ENCODE measurements at regions not wholly inside any gene's neighbourhood (a gene's known extent, or its start where the extent isn't known, plus 50 kb on each side); places are given as distances from the start of the nearest gene placed in this dataset.

DNA sequence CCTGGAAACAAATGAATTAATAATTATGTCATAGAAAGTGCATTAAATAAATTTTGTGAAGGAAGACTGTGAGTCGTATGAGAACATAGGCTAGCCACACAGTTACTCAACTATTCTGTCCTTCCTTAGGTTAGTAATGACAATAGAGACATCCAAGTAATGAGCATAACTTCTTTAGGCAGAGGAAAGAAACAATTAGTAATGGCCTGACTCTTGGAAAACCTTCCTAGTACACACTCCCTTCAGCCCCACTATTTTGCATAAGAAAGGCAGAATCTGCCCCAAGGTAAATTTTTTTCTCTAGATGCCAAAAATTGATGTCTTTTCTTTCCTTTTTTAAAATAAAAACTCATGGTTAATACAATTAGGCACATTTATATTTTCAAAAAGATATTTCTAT lies 1619.0 kb upstream of the WWC1 start:
- no peak overlapping the region for H3K4me3 ChIP-seq (ENCODE audit: low read depth in 1 of 3, low read length in 3 of 3)
- WGBS = 92% methylated on average over 1 of the region's 1 CpG
- peaks cover 0 to 1% (median 0%) of the 10 kb centered on the region in 4 donors for H3K9me3 ChIP-seq (ENCODE audit: control insufficient read depth in 4 of 4, low read length in 3 of 4)
- H3K36me3 ChIP-seq (ENCODE audit: control insufficient read depth in 4 of 4, insufficient read depth in 3 of 4, low read depth in 1 of 4, low read length in 3 of 4) = no peaks in the 10 kb centered on the region
- no peak for TF ChIP-seq FOXA2 (IDR thresholded peaks at IDR 0.05)
- TF ChIP-seq, protein P1, sequence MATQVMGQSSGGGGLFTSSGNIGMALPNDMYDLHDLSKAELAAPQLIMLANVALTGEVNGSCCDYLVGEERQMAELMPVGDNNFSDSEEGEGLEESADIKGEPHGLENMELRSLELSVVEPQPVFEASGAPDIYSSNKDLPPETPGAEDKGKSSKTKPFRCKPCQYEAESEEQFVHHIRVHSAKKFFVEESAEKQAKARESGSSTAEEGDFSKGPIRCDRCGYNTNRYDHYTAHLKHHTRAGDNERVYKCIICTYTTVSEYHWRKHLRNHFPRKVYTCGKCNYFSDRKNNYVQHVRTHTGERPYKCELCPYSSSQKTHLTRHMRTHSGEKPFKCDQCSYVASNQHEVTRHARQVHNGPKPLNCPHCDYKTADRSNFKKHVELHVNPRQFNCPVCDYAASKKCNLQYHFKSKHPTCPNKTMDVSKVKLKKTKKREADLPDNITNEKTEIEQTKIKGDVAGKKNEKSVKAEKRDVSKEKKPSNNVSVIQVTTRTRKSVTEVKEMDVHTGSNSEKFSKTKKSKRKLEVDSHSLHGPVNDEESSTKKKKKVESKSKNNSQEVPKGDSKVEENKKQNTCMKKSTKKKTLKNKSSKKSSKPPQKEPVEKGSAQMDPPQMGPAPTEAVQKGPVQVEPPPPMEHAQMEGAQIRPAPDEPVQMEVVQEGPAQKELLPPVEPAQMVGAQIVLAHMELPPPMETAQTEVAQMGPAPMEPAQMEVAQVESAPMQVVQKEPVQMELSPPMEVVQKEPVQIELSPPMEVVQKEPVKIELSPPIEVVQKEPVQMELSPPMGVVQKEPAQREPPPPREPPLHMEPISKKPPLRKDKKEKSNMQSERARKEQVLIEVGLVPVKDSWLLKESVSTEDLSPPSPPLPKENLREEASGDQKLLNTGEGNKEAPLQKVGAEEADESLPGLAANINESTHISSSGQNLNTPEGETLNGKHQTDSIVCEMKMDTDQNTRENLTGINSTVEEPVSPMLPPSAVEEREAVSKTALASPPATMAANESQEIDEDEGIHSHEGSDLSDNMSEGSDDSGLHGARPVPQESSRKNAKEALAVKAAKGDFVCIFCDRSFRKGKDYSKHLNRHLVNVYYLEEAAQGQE (IDR thresholded peaks at IDR 0.05) = no peak
- TF ChIP-seq YY1 (IDR thresholded peaks at IDR 0.05) = no peak
- no peak for TF ChIP-seq FOXA1 (IDR thresholded peaks at IDR 0.05)
- no peak for TF ChIP-seq TAF1 (conservative IDR thresholded peaks at IDR 0.05)
- no peak for TF ChIP-seq GABPA (IDR thresholded peaks at IDR 0.05 in 1 of 2, conservative IDR thresholded peaks at IDR 0.05 in 1 of 2)
- no peak for TF ChIP-seq RXRA (IDR thresholded peaks at IDR 0.05)
- TF ChIP-seq RAD21 (IDR thresholded peaks at IDR 0.05) = no peak
- TF ChIP-seq HNF4G (IDR thresholded peaks at IDR 0.05) = no peak
- TF ChIP-seq, protein P2, sequence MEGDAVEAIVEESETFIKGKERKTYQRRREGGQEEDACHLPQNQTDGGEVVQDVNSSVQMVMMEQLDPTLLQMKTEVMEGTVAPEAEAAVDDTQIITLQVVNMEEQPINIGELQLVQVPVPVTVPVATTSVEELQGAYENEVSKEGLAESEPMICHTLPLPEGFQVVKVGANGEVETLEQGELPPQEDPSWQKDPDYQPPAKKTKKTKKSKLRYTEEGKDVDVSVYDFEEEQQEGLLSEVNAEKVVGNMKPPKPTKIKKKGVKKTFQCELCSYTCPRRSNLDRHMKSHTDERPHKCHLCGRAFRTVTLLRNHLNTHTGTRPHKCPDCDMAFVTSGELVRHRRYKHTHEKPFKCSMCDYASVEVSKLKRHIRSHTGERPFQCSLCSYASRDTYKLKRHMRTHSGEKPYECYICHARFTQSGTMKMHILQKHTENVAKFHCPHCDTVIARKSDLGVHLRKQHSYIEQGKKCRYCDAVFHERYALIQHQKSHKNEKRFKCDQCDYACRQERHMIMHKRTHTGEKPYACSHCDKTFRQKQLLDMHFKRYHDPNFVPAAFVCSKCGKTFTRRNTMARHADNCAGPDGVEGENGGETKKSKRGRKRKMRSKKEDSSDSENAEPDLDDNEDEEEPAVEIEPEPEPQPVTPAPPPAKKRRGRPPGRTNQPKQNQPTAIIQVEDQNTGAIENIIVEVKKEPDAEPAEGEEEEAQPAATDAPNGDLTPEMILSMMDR (IDR thresholded peaks at IDR 0.05; ENCODE audit: low read depth, low read length, missing input control) = no peak
- TF ChIP-seq NR2F2 (IDR thresholded peaks at IDR 0.05) = no peak
- TF ChIP-seq, protein P3, sequence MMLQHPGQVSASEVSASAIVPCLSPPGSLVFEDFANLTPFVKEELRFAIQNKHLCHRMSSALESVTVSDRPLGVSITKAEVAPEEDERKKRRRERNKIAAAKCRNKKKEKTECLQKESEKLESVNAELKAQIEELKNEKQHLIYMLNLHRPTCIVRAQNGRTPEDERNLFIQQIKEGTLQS (IDR thresholded peaks at IDR 0.05) = no peak
- no peak for TF ChIP-seq HNF4A (conservative IDR thresholded peaks at IDR 0.05)
- TF ChIP-seq, protein P4, sequence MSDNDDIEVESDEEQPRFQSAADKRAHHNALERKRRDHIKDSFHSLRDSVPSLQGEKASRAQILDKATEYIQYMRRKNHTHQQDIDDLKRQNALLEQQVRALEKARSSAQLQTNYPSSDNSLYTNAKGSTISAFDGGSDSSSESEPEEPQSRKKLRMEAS (IDR thresholded peaks at IDR 0.05) = no peak
- TF ChIP-seq, protein P5, sequence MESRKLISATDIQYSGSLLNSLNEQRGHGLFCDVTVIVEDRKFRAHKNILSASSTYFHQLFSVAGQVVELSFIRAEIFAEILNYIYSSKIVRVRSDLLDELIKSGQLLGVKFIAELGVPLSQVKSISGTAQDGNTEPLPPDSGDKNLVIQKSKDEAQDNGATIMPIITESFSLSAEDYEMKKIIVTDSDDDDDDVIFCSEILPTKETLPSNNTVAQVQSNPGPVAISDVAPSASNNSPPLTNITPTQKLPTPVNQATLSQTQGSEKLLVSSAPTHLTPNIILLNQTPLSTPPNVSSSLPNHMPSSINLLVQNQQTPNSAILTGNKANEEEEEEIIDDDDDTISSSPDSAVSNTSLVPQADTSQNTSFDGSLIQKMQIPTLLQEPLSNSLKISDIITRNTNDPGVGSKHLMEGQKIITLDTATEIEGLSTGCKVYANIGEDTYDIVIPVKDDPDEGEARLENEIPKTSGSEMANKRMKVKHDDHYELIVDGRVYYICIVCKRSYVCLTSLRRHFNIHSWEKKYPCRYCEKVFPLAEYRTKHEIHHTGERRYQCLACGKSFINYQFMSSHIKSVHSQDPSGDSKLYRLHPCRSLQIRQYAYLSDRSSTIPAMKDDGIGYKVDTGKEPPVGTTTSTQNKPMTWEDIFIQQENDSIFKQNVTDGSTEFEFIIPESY (IDR thresholded peaks at IDR 0.05) = no peak
- TF ChIP-seq EGR1 (IDR thresholded peaks at IDR 0.05; ENCODE audit: low read depth in 2 of 2) = no peak
- H3K4me1 ChIP-seq (ENCODE audit: control insufficient read depth in 4 of 4, insufficient read depth in 4 of 4, low read length in 3 of 4) = no peaks in the 10 kb centered on the region
- no peak overlapping the region for H3K27ac ChIP-seq (ENCODE audit: low read depth in 1 of 2, low read length in 2 of 2)
- DNase-seq (ENCODE audit: low spot score) = no peak
- no peak overlapping the region for H3K9ac ChIP-seq (ENCODE audit: low read depth in 1 of 2, low read length in 2 of 2)
- no peaks in the 10 kb centered on the region for H3K27me3 ChIP-seq (ENCODE audit: control insufficient read depth in 4 of 4, insufficient read depth in 4 of 4, low read length in 3 of 4)

DNA sequence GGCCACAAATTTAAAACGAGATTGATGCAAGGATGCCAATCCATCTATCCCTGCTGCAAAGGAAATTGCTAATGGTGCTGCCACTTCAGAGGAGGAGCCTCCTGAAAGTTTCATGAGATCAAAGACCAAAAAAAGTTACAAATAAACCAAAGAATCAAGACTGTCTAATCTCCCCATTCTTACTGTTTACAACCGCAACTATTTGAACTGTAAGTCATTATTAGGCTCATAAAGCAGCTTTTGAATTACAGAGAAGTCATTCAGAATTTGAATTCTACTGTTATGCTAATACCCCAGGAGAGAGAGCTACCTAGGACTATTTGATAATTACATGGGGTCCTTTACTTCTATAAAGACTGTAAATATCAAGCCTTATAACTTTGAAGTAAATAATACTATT lies 1613.6 kb upstream of the WWC1 start:
- H3K4me3 ChIP-seq (ENCODE audit: low read depth in 1 of 3, low read length in 3 of 3) = no peak overlapping the region
- no peak overlapping the region for H3K9ac ChIP-seq (ENCODE audit: low read depth in 1 of 2, low read length in 2 of 2)
- H3K4me1 ChIP-seq (ENCODE audit: control insufficient read depth in 4 of 4, insufficient read depth in 4 of 4, low read length in 3 of 4) = no peaks in the 10 kb centered on the region
- DNase-seq (ENCODE audit: low spot score) = no peak
- H3K9me3 ChIP-seq (ENCODE audit: control insufficient read depth in 4 of 4, low read length in 3 of 4) = no peaks in the 10 kb centered on the region
- TF ChIP-seq, protein P4 (IDR thresholded peaks at IDR 0.05) = no peak
- no peak for TF ChIP-seq EGR1 (IDR thresholded peaks at IDR 0.05; ENCODE audit: low read depth in 2 of 2)
- no peak for TF ChIP-seq JUND (IDR thresholded peaks at IDR 0.05)
- no peak for TF ChIP-seq HNF4G (IDR thresholded peaks at IDR 0.05)
- no peak for TF ChIP-seq SP1 (IDR thresholded peaks at IDR 0.05)
- no peak for TF ChIP-seq YY1 (IDR thresholded peaks at IDR 0.05)
- TF ChIP-seq FOXA1 (IDR thresholded peaks at IDR 0.05) = no peak
- TF ChIP-seq, protein P2 (IDR thresholded peaks at IDR 0.05; ENCODE audit: low read depth, low read length, missing input control) = no peak
- no peak for TF ChIP-seq RXRA (IDR thresholded peaks at IDR 0.05)
- TF ChIP-seq NR2F2 (IDR thresholded peaks at IDR 0.05) = no peak
- TF ChIP-seq FOXA2 (IDR thresholded peaks at IDR 0.05) = no peak
- H3K27ac ChIP-seq (ENCODE audit: low read depth in 1 of 2, low read length in 2 of 2) = no peak overlapping the region
- H3K36me3 ChIP-seq (ENCODE audit: control insufficient read depth in 4 of 4, insufficient read depth in 3 of 4, low read depth in 1 of 4, low read length in 3 of 4) = no peaks in the 10 kb centered on the region
- WGBS = 48% methylated on average over 2 of the region's 2 CpGs
- no peaks in the 10 kb centered on the region for H3K27me3 ChIP-seq (ENCODE audit: control insufficient read depth in 4 of 4, insufficient read depth in 4 of 4, low read length in 3 of 4)

Data from liver (tissue), 8 donors.